Neural progenitor cell (in vitro differentiated cells): ENCODE measurements at regions not wholly inside any gene's neighbourhood (a gene's known extent, or its start where the extent isn't known, plus 50 kb on each side); places are given as distances from the start of the nearest gene placed in this dataset.

ENCODE experiments used
- DNase-seq: peaks from one replicate; pipeline ENCODE4 v3.0.0-alpha.2; 2016; ENCODE audit warnings: low spot score
- H2AFZ ChIP-seq: fragments of 200-600 bp; sonication (generic); replicated peaks from 2 replicates; pipeline ENCODE4 v1.6.1; 2016; ENCODE audit warnings: antibody characterized with exemption
- H3F3A ChIP-seq: fragments of 200-600 bp; sonication (generic); 2 replicates; pipeline ENCODE4 v1.6.1; 2016; ENCODE audit warnings: antibody characterized with exemption, low read depth
- H3K27ac ChIP-seq: fragments of 200-600 bp; sonication (generic); 2 replicates; pipeline ENCODE4 v1.5.1; 2016; ENCODE audit warnings: mild to moderate bottlenecking
- H3K27me3 ChIP-seq: fragments of 200-600 bp; sonication (generic); 2 replicates; pipeline ENCODE4 v1.6.1; 2016; ENCODE audit warnings: mild to moderate bottlenecking, moderate library complexity
- H3K36me3 ChIP-seq: fragments of 200-600 bp; sonication (generic); 2 replicates; pipeline ENCODE4 v1.5.1; 2016
- H3K4me1 ChIP-seq: fragments of 200-600 bp; sonication (generic); 2 replicates; pipeline ENCODE4 v1.6.1; 2016; ENCODE audit warnings: mixed run types
- H3K4me2 ChIP-seq: fragments of 200-600 bp; sonication (generic); 2 replicates; pipeline ENCODE4 v1.6.1; 2016
- H3K4me3 ChIP-seq: fragments of 200-600 bp; sonication (generic); 2 replicates; pipeline ENCODE4 v1.5.1; 2016
- H3K79me2 ChIP-seq: fragments of 200-600 bp; sonication (generic); 2 replicates; pipeline ENCODE4 v1.6.1; 2016; ENCODE audit warnings: low read depth
- H3K9ac ChIP-seq: fragments of 200-600 bp; sonication (generic); 2 replicates; pipeline ENCODE4 v1.6.1; 2016
- H3K9me3 ChIP-seq: fragments of 200-600 bp; sonication (generic); 2 replicates; pipeline ENCODE4 v1.5.1; 2016; ENCODE audit warnings: low read depth
- H4K20me1 ChIP-seq: fragments of 200-600 bp; sonication (generic); 2 replicates; pipeline ENCODE4 v1.6.1; 2016; ENCODE audit warnings: low read depth
- H3K27ac Mint-ChIP-seq: 3 replicates; pipeline ENCODE4 v1.8.0; 2021; ENCODE audit warnings: mixed read lengths
- H3K27me3 Mint-ChIP-seq: 2 replicates; pipeline ENCODE4 v1.8.0; 2022; ENCODE audit warnings: low read depth, mild to moderate bottlenecking, inconsistent platforms, moderate library complexity, mixed read lengths; ENCODE audit not compliant: insufficient read depth
- H3K36me3 Mint-ChIP-seq: 3 replicates; pipeline ENCODE4 v1.8.0; 2021; ENCODE audit warnings: mixed read lengths
- H3K4me1 Mint-ChIP-seq: 3 replicates; pipeline ENCODE4 v1.8.0; 2021; ENCODE audit warnings: mixed read lengths
- H3K4me3 Mint-ChIP-seq: 3 replicates; pipeline ENCODE4 v1.8.0; 2021; ENCODE audit warnings: mild to moderate bottlenecking, moderate library complexity, mixed read lengths
- H3K9me3 Mint-ChIP-seq: 3 replicates; pipeline ENCODE4 v1.8.0; 2020; ENCODE audit warnings: mixed read lengths
- EZH2 ChIP-seq: fragments of 200-600 bp; sonication (generic); IDR thresholded peaks from 2 replicates; pipeline ENCODE4 v1.6.1; 2017; ENCODE audit warnings: antibody characterized with exemption, mild to moderate bottlenecking, moderate library complexity
- EZH2phosphoT487 ChIP-seq: fragments of 200-600 bp; sonication (generic); IDR thresholded peaks from 2 replicates; pipeline ENCODE4 v1.6.1; 2017; ENCODE audit warnings: antibody characterized with exemption
- TF ChIP-seq, protein P1 (sequence below): fragments of 200-600 bp; sonication (generic); IDR thresholded peaks from 2 replicates; pipeline ENCODE4 v1.5.1; 2017; ENCODE audit warnings: antibody characterized with exemption, mild to moderate bottlenecking

DNA sequence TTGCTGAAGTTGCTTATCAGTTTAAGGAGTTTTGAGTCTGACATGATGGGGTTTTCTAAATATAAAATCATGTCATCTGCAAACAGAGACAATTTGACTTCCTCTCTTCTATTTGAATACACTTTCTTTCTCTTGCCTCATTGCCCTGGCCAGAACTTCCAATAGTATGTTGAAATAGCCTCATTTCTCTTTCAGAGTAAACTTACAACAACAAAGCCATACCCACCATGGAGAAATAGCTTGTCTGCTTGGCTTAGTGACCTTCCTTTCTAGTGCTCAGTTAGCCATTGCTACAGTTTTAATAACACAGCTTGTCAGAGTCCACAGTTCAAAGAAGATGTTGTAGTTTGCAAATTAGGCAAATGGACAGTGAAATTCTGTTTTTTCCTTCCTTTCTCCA lies 228.0 kb downstream of the ETAA1 start:
- Histone ChIP-seq H3K9ac (no peak overlapping the region), H3K4me2 (peak overlapping the region; percentile 8), H3K4me3 (no peak overlapping the region), H3K79me2 (no peaks in the 10 kb centered on the region), H3K27me3 (no peaks in the 10 kb centered on the region), H3K27ac (no peak overlapping the region), H3F3A (no peaks in the 10 kb centered on the region), H4K20me1 (no peaks in the 10 kb centered on the region), H2AFZ (no peak overlapping the region), H3K36me3 (no peaks in the 10 kb centered on the region), H3K9me3 (no peaks in the 10 kb centered on the region), H3K4me1 (peaks cover 20% of the 10 kb centered on the region)
- Mint-ChIP-seq H3K4me1 (peaks cover 15% of the 10 kb centered on the region), H3K4me3 (no peak overlapping the region), H3K9me3 (no peaks in the 10 kb centered on the region), H3K27me3 (no peaks in the 10 kb centered on the region), H3K36me3 (no peaks in the 10 kb centered on the region), H3K27ac (no peak overlapping the region)
- TF ChIP-seq EZH2phosphoT487 (no peak), EZH2 (no peak)
- TF ChIP-seq, protein P1, sequence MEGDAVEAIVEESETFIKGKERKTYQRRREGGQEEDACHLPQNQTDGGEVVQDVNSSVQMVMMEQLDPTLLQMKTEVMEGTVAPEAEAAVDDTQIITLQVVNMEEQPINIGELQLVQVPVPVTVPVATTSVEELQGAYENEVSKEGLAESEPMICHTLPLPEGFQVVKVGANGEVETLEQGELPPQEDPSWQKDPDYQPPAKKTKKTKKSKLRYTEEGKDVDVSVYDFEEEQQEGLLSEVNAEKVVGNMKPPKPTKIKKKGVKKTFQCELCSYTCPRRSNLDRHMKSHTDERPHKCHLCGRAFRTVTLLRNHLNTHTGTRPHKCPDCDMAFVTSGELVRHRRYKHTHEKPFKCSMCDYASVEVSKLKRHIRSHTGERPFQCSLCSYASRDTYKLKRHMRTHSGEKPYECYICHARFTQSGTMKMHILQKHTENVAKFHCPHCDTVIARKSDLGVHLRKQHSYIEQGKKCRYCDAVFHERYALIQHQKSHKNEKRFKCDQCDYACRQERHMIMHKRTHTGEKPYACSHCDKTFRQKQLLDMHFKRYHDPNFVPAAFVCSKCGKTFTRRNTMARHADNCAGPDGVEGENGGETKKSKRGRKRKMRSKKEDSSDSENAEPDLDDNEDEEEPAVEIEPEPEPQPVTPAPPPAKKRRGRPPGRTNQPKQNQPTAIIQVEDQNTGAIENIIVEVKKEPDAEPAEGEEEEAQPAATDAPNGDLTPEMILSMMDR = no peak
- DNase-seq = no peak

DNA sequence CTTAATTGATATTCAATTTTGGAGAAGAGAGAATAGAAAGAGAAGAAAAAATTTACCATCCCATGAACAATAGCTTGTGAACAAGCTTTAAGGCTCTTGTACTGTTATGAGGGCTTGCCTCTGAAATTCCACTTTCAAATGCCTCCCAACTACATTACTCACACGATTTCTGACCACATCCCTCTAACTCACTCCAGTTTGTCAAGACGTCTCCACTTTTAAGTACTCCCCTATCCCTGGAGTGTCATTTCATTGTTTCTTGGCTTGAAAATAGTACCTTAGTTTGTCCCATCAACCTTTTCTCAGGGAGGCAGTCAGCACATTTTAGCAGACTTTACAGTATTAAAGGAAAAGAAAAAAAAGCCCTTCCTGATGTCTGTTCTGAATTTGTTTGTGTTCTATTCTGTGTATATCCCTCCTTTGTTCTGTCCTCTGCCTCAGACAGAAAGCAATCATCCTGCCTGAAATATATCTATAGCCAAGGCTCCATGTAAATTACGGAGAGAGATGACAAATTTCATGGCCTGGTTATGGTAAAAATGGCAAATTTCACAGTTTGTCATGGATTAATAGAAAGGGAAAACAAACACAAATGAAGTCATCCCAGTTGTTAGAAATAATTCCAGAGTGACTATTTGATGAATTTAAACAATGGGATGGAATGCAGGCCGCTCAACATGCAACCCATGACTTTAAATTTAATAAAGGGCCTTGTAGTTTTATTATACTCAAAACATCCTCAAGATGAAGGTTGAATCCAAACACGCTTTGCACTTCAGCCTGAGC lies 228.8 kb downstream of the ETAA1 start:
- H3K9me3 Mint-ChIP-seq = no peaks in the 10 kb centered on the region
- Histone ChIP-seq H3K27me3 (no peaks in the 10 kb centered on the region), H3K9me3 (no peaks in the 10 kb centered on the region), H3K4me1 (peaks cover 20% of the 10 kb centered on the region), H3K79me2 (no peaks in the 10 kb centered on the region), H2AFZ (no peak overlapping the region), H3K27ac (no peak overlapping the region), H3F3A (no peaks in the 10 kb centered on the region), H4K20me1 (no peaks in the 10 kb centered on the region), H3K9ac (no peak overlapping the region), H3K4me3 (no peak overlapping the region), H3K36me3 (no peaks in the 10 kb centered on the region), H3K4me2 (no peak overlapping the region)
- TF ChIP-seq, protein P1 = no peak
- TF ChIP-seq EZH2phosphoT487 (no peak), EZH2 (no peak)
- DNase-seq = no peak
- H3K4me1 Mint-ChIP-seq = peaks cover 15% of the 10 kb centered on the region
- no peak overlapping the region for H3K4me3 Mint-ChIP-seq
- no peak overlapping the region for H3K27ac Mint-ChIP-seq
- no peaks in the 10 kb centered on the region for H3K36me3 Mint-ChIP-seq
- H3K27me3 Mint-ChIP-seq = no peaks in the 10 kb centered on the region

DNA sequence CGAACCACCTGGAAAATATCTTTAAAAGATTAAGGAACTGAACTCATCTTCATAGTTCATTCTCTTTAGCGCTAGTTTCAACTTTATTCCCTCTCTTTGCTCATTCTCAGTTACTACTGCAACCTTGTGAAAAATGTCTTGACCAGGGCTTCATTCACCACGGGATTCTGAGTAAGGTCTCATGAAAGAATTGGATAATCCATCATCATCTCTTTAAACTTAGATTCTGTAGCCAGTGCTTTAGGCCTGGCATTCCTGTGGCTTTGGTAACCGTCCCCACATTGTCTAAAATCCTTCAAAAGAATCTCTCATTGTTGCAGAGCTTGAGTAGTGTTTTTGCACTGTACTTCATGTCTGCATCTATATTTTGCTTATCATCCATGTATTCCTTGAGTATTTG lies 229.5 kb downstream of the ETAA1 start:
- Histone ChIP-seq H3K9ac (no peak overlapping the region), H3K9me3 (no peaks in the 10 kb centered on the region), H3K79me2 (no peaks in the 10 kb centered on the region), H2AFZ (no peak overlapping the region), H3K27ac (no peak overlapping the region), H3K4me1 (peaks cover 20% of the 10 kb centered on the region), H3K4me2 (no peak overlapping the region), H3K27me3 (no peaks in the 10 kb centered on the region), H3K4me3 (no peak overlapping the region), H3K36me3 (no peaks in the 10 kb centered on the region), H4K20me1 (no peaks in the 10 kb centered on the region), H3F3A (no peaks in the 10 kb centered on the region)
- DNase-seq = peak; percentile 26
- Mint-ChIP-seq H3K4me1 (peaks cover 15% of the 10 kb centered on the region), H3K27me3 (no peaks in the 10 kb centered on the region), H3K4me3 (no peak overlapping the region), H3K36me3 (no peaks in the 10 kb centered on the region), H3K9me3 (no peaks in the 10 kb centered on the region), H3K27ac (no peak overlapping the region)
- TF ChIP-seq EZH2 = no peak
- TF ChIP-seq EZH2phosphoT487 = no peak
- TF ChIP-seq, protein P1 = no peak
